Prostate gland (tissue), 2 donors: ENCODE measurements at regions not wholly inside any gene's neighbourhood (a gene's known extent, or its start where the extent isn't known, plus 50 kb on each side); places are given as distances from the start of the nearest gene placed in this dataset.

ENCODE experiments used
- DNase-seq: peaks from one replicate; pipeline ENCODE4 v3.0.0-alpha.2; 2019; ENCODE audit warnings: low spot score
- H3K27ac ChIP-seq, 2 donors: fragments of 200-600 bp; sonication (generic); 2 replicates each; pipeline ENCODE4 v1.5.1; 2017 to 2019
- H3K27me3 ChIP-seq: fragments of 200-600 bp; sonication (generic); replicated peaks from 2 replicates; pipeline ENCODE4 v1.5.1; 2019; ENCODE audit not compliant: insufficient read depth
- H3K36me3 ChIP-seq, 2 donors: fragments of 200-600 bp; sonication (generic); 1 replicate in 1 of 2; 2 replicates in 1 of 2; pipeline versions ENCODE4 v1.5.1 to v1.8.1; 2017 to 2019
- H3K4me1 ChIP-seq: fragments of 200-600 bp; sonication (generic); replicated peaks from 2 replicates; pipeline ENCODE4 v1.5.1; 2019
- H3K4me3 ChIP-seq, 2 donors: fragments of 200-600 bp; sonication (generic); 2 replicates each; pipeline ENCODE4 v1.5.1; 2017 to 2019
- H3K9me3 ChIP-seq: fragments of 200-600 bp; sonication (generic); 2 replicates; pipeline ENCODE4 v1.5.1; 2017
- POLR2A ChIP-seq: fragments of 450-650 bp; IDR thresholded peaks from one replicate; pipeline ENCODE4 v1.6.1; 2016; ENCODE audit warnings: antibody characterized with exemption, mild to moderate bottlenecking
- POLR2AphosphoS5 ChIP-seq: sonication (generic); formaldehyde crosslinking; IDR thresholded peaks from one replicate; pipeline ENCODE4 v1.6.1; 2017; ENCODE audit warnings: antibody characterized with exemption
- WGBS: methylation state at CpG from one replicate; pipeline ENCODE4 v1.1.5; 2018; 5-methylcytosine and 5-hydroxymethylcytosine counted together
- intact Hi-C: fragments of 100-400 bp; cut with DNase I; formaldehyde crosslinking; loops from one replicate; pipeline ENCODE4 v1.14.2; 2022
- TF ChIP-seq, protein P1 (sequence below), 4 experiments: fragments of 200-600 bp in 2 of 4; fragments of 450-650 bp in 2 of 4; sonication (generic) in 2 of 4; IDR thresholded peaks; 1 replicate in 3 of 4; 2 replicates in 1 of 4; pipeline ENCODE4 v1.5.1; 2016 to 2019; ENCODE audit warnings: antibody characterized with exemption in 4 of 4, mild to moderate bottlenecking in 2 of 4, moderate library complexity in 2 of 4

GRCh38 chr2:13218205-13218604 is 501.5 kb downstream of the TRIB2 start:
- no peak for DNase-seq
- H3K27me3 ChIP-seq: no peaks in the 10 kb centered on the region
- no peaks in the 10 kb centered on the region for H3K9me3 ChIP-seq
- no peaks in the 10 kb centered on the region for H3K4me1 ChIP-seq
- intact Hi-C loops: no loop called here
- no peaks in the 10 kb centered on the region for H3K36me3 ChIP-seq
- TF ChIP-seq POLR2AphosphoS5: no peak
- TF ChIP-seq, protein P1, sequence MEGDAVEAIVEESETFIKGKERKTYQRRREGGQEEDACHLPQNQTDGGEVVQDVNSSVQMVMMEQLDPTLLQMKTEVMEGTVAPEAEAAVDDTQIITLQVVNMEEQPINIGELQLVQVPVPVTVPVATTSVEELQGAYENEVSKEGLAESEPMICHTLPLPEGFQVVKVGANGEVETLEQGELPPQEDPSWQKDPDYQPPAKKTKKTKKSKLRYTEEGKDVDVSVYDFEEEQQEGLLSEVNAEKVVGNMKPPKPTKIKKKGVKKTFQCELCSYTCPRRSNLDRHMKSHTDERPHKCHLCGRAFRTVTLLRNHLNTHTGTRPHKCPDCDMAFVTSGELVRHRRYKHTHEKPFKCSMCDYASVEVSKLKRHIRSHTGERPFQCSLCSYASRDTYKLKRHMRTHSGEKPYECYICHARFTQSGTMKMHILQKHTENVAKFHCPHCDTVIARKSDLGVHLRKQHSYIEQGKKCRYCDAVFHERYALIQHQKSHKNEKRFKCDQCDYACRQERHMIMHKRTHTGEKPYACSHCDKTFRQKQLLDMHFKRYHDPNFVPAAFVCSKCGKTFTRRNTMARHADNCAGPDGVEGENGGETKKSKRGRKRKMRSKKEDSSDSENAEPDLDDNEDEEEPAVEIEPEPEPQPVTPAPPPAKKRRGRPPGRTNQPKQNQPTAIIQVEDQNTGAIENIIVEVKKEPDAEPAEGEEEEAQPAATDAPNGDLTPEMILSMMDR (IDR thresholded peaks at IDR 0.05): no peak
- H3K27ac ChIP-seq: no peak overlapping the region
- no peak overlapping the region for H3K4me3 ChIP-seq

DNA sequence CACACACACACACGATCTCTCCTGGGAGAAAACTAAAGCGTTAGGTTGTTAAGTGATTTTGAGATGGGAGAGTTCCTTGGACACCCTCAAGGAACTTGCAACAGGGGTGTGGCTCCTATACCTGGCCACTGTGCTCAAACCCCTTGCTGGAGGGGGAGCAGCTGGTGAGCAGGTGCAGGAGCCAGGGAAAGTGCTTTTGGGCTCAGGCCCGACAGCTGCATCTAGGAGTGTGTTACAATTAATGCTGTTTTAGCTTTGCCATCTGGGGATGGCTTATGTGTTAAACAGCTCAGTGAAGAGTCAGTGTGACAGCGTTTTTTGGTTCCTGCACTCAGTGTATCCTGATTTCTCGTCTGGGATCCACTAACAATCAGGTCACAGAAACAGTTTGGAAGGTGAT is 510.8 kb downstream of the TRIB2 start:
- Histone ChIP-seq H3K36me3 (no peaks in the 10 kb centered on the region), H3K27ac (no peak overlapping the region), H3K27me3 (no peaks in the 10 kb centered on the region), H3K4me1 (no peaks in the 10 kb centered on the region), H3K4me3 (no peak overlapping the region), H3K9me3 (no peaks in the 10 kb centered on the region)
- DNase-seq: no peak
- intact Hi-C loops: no loop called here
- no peak for TF ChIP-seq POLR2A
- no peak for TF ChIP-seq POLR2AphosphoS5
- TF ChIP-seq, protein P1 (IDR thresholded peaks at IDR 0.05): no peak
- 68% methylated on average over 5 of the region's 5 CpGs for WGBS

GRCh38 chr2:13230221-13230620 is 513.5 kb downstream of the TRIB2 start:
- Histone ChIP-seq H3K4me1 (no peaks in the 10 kb centered on the region), H3K4me3 (no peak overlapping the region), H3K9me3 (no peaks in the 10 kb centered on the region), H3K27me3 (no peaks in the 10 kb centered on the region), H3K27ac (no peak overlapping the region), H3K36me3 (no peaks in the 10 kb centered on the region)
- DNase-seq: no peak
- intact Hi-C loops: no loop called here
- no peak for TF ChIP-seq POLR2AphosphoS5
- TF ChIP-seq POLR2A: no peak
- TF ChIP-seq, protein P1 (IDR thresholded peaks at IDR 0.05): no peak
- WGBS: 61% methylated on average over 1 of the region's 1 CpG

DNA sequence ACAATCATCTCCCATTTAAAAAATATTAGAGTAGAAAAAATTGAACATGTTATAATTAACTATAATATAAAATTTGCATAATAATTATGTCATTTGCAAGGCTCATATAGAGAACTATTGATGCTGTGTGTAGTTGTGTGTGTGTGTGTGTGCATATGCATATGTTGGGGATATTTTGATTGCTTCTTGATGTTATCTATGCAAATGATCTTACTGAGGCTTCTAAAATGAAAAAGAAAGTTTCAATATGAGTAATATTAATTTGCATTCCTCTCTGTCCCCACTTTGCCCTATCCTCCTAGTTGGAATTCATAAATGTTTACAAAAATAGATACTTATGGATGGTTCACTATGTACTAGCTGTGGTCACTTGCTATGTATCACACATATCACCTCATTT is 523.3 kb downstream of the TRIB2 start:
- H3K27ac ChIP-seq: no peak overlapping the region
- DNase-seq: no peak
- TF ChIP-seq POLR2A (no peak), POLR2AphosphoS5 (no peak)
- TF ChIP-seq, protein P1 (IDR thresholded peaks at IDR 0.05): no peak

GRCh38 chr2:13240789-13241487 is 524.2 kb downstream of the TRIB2 start:
- Histone ChIP-seq H3K27ac (no peak overlapping the region), H3K9me3 (no peaks in the 10 kb centered on the region), H3K4me1 (no peaks in the 10 kb centered on the region), H3K4me3 (no peak overlapping the region), H3K36me3 (no peaks in the 10 kb centered on the region), H3K27me3 (no peaks in the 10 kb centered on the region)
- no peak for DNase-seq
- TF ChIP-seq POLR2A: no peak
- 82% methylated on average over 11 of the region's 11 CpGs for WGBS
- intact Hi-C loops: no loop called here

More for the DNA sequence above, 523.3 kb downstream of the TRIB2 start:
- intact Hi-C loops: no loop called here
- Histone ChIP-seq H3K27me3 (no peaks in the 10 kb centered on the region), H3K9me3 (no peaks in the 10 kb centered on the region), H3K4me3 (no peak overlapping the region), H3K36me3 (no peaks in the 10 kb centered on the region), H3K4me1 (no peaks in the 10 kb centered on the region)
